Natural killer cell (primary cell): ENCODE measurements at regions not wholly inside any gene's neighbourhood (a gene's known extent, or its start where the extent isn't known, plus 50 kb on each side); places are given as distances from the start of the nearest gene placed in this dataset.

Experiments used
- ATAC-seq, 3 donors: fragments of 150-1000 bp in 2 of 3; fragments of 200-7000 bp in 1 of 3; cut with Tn5 transposase; 1 replicate in 1 of 3; 2 replicates in 2 of 3; pipeline ENCODE4 v1.10.0; 2021; ENCODE audit warnings: mild to moderate bottlenecking in 2 of 3, moderate library complexity in 2 of 3
- DNase-seq, 2 donors: peaks; one replicate each; pipeline versions ENCODE4 v3.0.0 to v3.0.0-alpha.2; 2013 to 2021; ENCODE audit warnings: mixed read lengths in 1 of 2
- H3K27ac ChIP-seq: one replicate; pipeline ENCODE4 v1.5.1; 2013; ENCODE audit warnings: mild to moderate bottlenecking, low read length
- H3K27me3 ChIP-seq: one replicate; pipeline ENCODE4 v1.6.1; 2013; ENCODE audit warnings: low read length; ENCODE audit not compliant: control insufficient read depth, insufficient read depth
- H3K36me3 ChIP-seq: one replicate; pipeline ENCODE4 v1.6.1; 2013; ENCODE audit warnings: low read length; ENCODE audit not compliant: control insufficient read depth, insufficient read depth
- H3K4me1 ChIP-seq: one replicate; pipeline ENCODE4 v1.6.1; 2013; ENCODE audit warnings: low read length; ENCODE audit not compliant: control insufficient read depth, insufficient read depth
- H3K4me3 ChIP-seq: one replicate; pipeline ENCODE4 v1.5.1; 2013; ENCODE audit warnings: low read length
- H3K9me3 ChIP-seq: one replicate; pipeline ENCODE4 v1.6.1; 2013; ENCODE audit warnings: low read length; ENCODE audit not compliant: control insufficient read depth, insufficient read depth
- H3K27ac Mint-ChIP-seq, 2 donors: one replicate each; pipeline ENCODE4 v1.8.0; 2022; ENCODE audit warnings: mild to moderate bottlenecking in 2 of 2, mixed read lengths in 2 of 2, moderate library complexity in 1 of 2
- H3K27me3 Mint-ChIP-seq, 2 donors: one replicate each; pipeline ENCODE4 v1.8.0; 2022; ENCODE audit warnings: low read depth in 2 of 2, mixed read lengths in 2 of 2
- H3K36me3 Mint-ChIP-seq: one replicate; pipeline ENCODE4 v1.8.0; 2022; ENCODE audit warnings: mixed read lengths
- H3K4me1 Mint-ChIP-seq, 2 donors: one replicate each; pipeline ENCODE4 v1.8.0; 2022; ENCODE audit warnings: mixed read lengths in 2 of 2
- H3K4me3 Mint-ChIP-seq: one replicate; pipeline ENCODE4 v1.8.0; 2022; ENCODE audit warnings: mild to moderate bottlenecking, moderate library complexity, mixed read lengths
- H3K9me3 Mint-ChIP-seq, 2 donors: one replicate each; pipeline ENCODE4 v1.8.0; 2022; ENCODE audit warnings: mixed read lengths in 2 of 2
- CTCF ChIP-seq: fragments of 200-600 bp; IDR thresholded peaks from one replicate; pipeline ENCODE4 v1.8.0; 2022; ENCODE audit warnings: antibody characterized with exemption
- WGBS: methylation state at CpG from one replicate; pipeline ENCODE4 v1.1.7; 2013; ENCODE audit warnings: missing lambda C conversion rate; ENCODE audit not compliant: insufficient coverage; 5-methylcytosine and 5-hydroxymethylcytosine counted together
- intact Hi-C: fragments of 100-400 bp; cut with micrococcal nuclease; formaldehyde crosslinking; loops from one replicate; pipeline ENCODE4 v1.14.2; 2022

- peaks cover 6 to 35% of the 10 kb centered on the region in 2 donors for H3K27me3 Mint-ChIP-seq
- intact Hi-C loops, result no loop called here
- Histone ChIP-seq H3K4me3 (no peak overlapping the region), H3K27me3 (peaks cover under 1% of the 10 kb centered on the region), H3K9me3 (no peaks in the 10 kb centered on the region), H3K27ac (no peak overlapping the region), H3K4me1 (no peaks in the 10 kb centered on the region), H3K36me3 (no peaks in the 10 kb centered on the region)
- WGBS, result 93% methylated on average over 2 of the region's 2 CpGs
- H3K27ac Mint-ChIP-seq, result no peak overlapping the region
- H3K4me3 Mint-ChIP-seq, result no peak overlapping the region
- DNase-seq, result no peak
- H3K9me3 Mint-ChIP-seq, result peaks cover 1 to 4% of the 10 kb centered on the region in 2 donors
- H3K36me3 Mint-ChIP-seq, result peaks cover 6% of the 10 kb centered on the region
- H3K4me1 Mint-ChIP-seq, result no peaks in the 10 kb centered on the region
- ATAC-seq, result no peak
- TF ChIP-seq CTCF, result no peak
Measured at GRCh38 chr1:70856201-70856600, 191.4 kb downstream of the PTGER3 start.

GRCh38 chr1:70863239-70863638, 184.4 kb downstream of the PTGER3 start:
- no peaks in the 10 kb centered on the region for H3K27me3 ChIP-seq
- Mint-ChIP-seq H3K9me3 (no peaks in the 10 kb centered on the region), H3K36me3 (no peaks in the 10 kb centered on the region), H3K27me3 (peaks cover 13 to 43% of the 10 kb centered on the region in 2 donors), H3K27ac (no peak overlapping the region), H3K4me1 (peaks cover 26 to 29% of the 10 kb centered on the region in 2 donors), H3K4me3 (no peak overlapping the region)
- TF ChIP-seq CTCF, result no peak
- no peak overlapping the region for H3K4me3 ChIP-seq
- H3K36me3 ChIP-seq, result no peaks in the 10 kb centered on the region
- intact Hi-C loops, result no loop called here
- no peak overlapping the region for H3K27ac ChIP-seq
- H3K9me3 ChIP-seq, result no peaks in the 10 kb centered on the region
- no peak for ATAC-seq
- H3K4me1 ChIP-seq, result peaks cover 7% of the 10 kb centered on the region
- no CpG with 5 or more reads among the region's 1 CpG for WGBS
- DNase-seq, result no peak

GRCh38 chr1:70864302-70864701, 183.3 kb downstream of the PTGER3 start:
- Mint-ChIP-seq H3K27me3 (peaks cover 13 to 43% of the 10 kb centered on the region in 2 donors), H3K4me3 (no peak overlapping the region), H3K36me3 (no peaks in the 10 kb centered on the region), H3K9me3 (no peaks in the 10 kb centered on the region), H3K4me1 (peaks cover 32 to 35% of the 10 kb centered on the region in 2 donors), H3K27ac (no peak overlapping the region)
- intact Hi-C loops, result no loop called here
- no peaks in the 10 kb centered on the region for H3K36me3 ChIP-seq
- ATAC-seq, result no peak
- 77% methylated on average over 2 of the region's 2 CpGs for WGBS
- no peaks in the 10 kb centered on the region for H3K27me3 ChIP-seq
- H3K27ac ChIP-seq, result no peak overlapping the region
- no peak overlapping the region for H3K4me3 ChIP-seq
- TF ChIP-seq CTCF, result no peak
- no peak for DNase-seq
- H3K4me1 ChIP-seq, result peaks cover 7% of the 10 kb centered on the region
- no peaks in the 10 kb centered on the region for H3K9me3 ChIP-seq

GRCh38 chr1:70866542-70867264, 180.9 kb downstream of the PTGER3 start:
- no peak overlapping the region for H3K27ac ChIP-seq
- intact Hi-C loops, result no loop called here
- no peaks in the 10 kb centered on the region for H3K36me3 ChIP-seq
- no peaks in the 10 kb centered on the region for H3K27me3 ChIP-seq
- Mint-ChIP-seq H3K36me3 (no peaks in the 10 kb centered on the region), H3K27me3 (peaks cover 9 to 33% of the 10 kb centered on the region in 2 donors), H3K4me1 (peaks cover 32 to 35% of the 10 kb centered on the region in 2 donors), H3K27ac (peak overlapping the region in 1 of 2 donors; percentile 13), H3K9me3 (no peaks in the 10 kb centered on the region), H3K4me3 (peak overlapping the region; percentile 58)
- no peak overlapping the region for H3K4me3 ChIP-seq
- ATAC-seq (peak in 2 of 3 donors; percentile 52 to 85), DNase-seq (peak in 1 of 2 donors; percentile 5)
- TF ChIP-seq CTCF, result no peak
- H3K4me1 ChIP-seq, result peaks cover 7% of the 10 kb centered on the region
- 28% methylated on average over 4 of the region's 4 CpGs for WGBS
- H3K9me3 ChIP-seq, result no peaks in the 10 kb centered on the region
